ENCODE measurements at regions not wholly inside any gene's neighbourhood (a gene's known extent, or its start where the extent isn't known, plus 50 kb on each side); places are given as distances from the start of the nearest gene placed in this dataset.

GRCh38 chr2:158732573-158733429, 62.3 kb upstream of the DAPL1 start:
- no peak for DNase-seq (ENCODE audit: low spot score)

- no peak for DNase-seq (ENCODE audit: low spot score)
These were observed 61.7 kb upstream of the DAPL1 start for GRCh38 chr2:158733430-158733755.

- no peak for DNase-seq (ENCODE audit: low spot score)
These were observed 60.7 kb upstream of the DAPL1 start for GRCh38 chr2:158734442-158734841.

GRCh38 chr2:158735822-158736580, 59.1 kb upstream of the DAPL1 start:
- no peak for DNase-seq (ENCODE audit: low spot score)

GRCh38 chr2:158738363-158738762, 56.8 kb upstream of the DAPL1 start:
- no peak for DNase-seq (ENCODE audit: low spot score)

- DNase-seq (ENCODE audit: low spot score), result no peak
These were observed 55.0 kb upstream of the DAPL1 start for GRCh38 chr2:158740127-158740526.

- no peak for DNase-seq (ENCODE audit: low spot score)
These were observed 54.5 kb upstream of the DAPL1 start for GRCh38 chr2:158740621-158741020.

- no peak for DNase-seq (ENCODE audit: low spot score)
These were observed 53.5 kb upstream of the DAPL1 start for GRCh38 chr2:158741625-158742024.

- DNase-seq (ENCODE audit: low spot score), result no peak
These were observed 52.6 kb upstream of the DAPL1 start for GRCh38 chr2:158742536-158742935.

GRCh38 chr2:158743466-158743865, 51.7 kb upstream of the DAPL1 start:
- DNase-seq (ENCODE audit: low spot score), result no peak

- DNase-seq (ENCODE audit: low spot score), result no peak
These were observed 51.2 kb upstream of the DAPL1 start for GRCh38 chr2:158743879-158744278.

GRCh38 chr2:158745067-158745865, 49.9 kb upstream of the DAPL1 start:
- peak; percentile 55 for DNase-seq (ENCODE audit: low spot score)
